GM23248 (cell line): ENCODE measurements at regions not wholly inside any gene's neighbourhood (a gene's known extent, or its start where the extent isn't known, plus 50 kb on each side); places are given as distances from the start of the nearest gene placed in this dataset.

Experiments
- EZH2 ChIP-seq: fragments of 200-600 bp; sonication (generic); IDR thresholded peaks from 2 replicates; pipeline ENCODE4 v1.6.1; 2018; ENCODE audit warnings: antibody characterized with exemption, mild to moderate bottlenecking; ENCODE audit not compliant: insufficient read depth, poor library complexity, severe bottlenecking
- EZH2phosphoT487 ChIP-seq: fragments of 200-600 bp; sonication (generic); IDR thresholded peaks from 2 replicates; pipeline ENCODE4 v1.6.1; 2018; ENCODE audit warnings: antibody characterized with exemption, moderate library complexity, mild to moderate bottlenecking, low read depth; ENCODE audit not compliant: insufficient read depth

GRCh38 chr14:70269582-70269981 is 80.8 kb upstream of the SLC8A3 start:
- TF ChIP-seq EZH2phosphoT487 (no peak), EZH2 (no peak)
